ENCODE measurements at regions not wholly inside any gene's neighbourhood (a gene's known extent, or its start where the extent isn't known, plus 50 kb on each side); places are given as distances from the start of the nearest gene placed in this dataset.
A peak's percentile ranks its signal among the peaks of the same experiment; 100 is the strongest.

DNA sequence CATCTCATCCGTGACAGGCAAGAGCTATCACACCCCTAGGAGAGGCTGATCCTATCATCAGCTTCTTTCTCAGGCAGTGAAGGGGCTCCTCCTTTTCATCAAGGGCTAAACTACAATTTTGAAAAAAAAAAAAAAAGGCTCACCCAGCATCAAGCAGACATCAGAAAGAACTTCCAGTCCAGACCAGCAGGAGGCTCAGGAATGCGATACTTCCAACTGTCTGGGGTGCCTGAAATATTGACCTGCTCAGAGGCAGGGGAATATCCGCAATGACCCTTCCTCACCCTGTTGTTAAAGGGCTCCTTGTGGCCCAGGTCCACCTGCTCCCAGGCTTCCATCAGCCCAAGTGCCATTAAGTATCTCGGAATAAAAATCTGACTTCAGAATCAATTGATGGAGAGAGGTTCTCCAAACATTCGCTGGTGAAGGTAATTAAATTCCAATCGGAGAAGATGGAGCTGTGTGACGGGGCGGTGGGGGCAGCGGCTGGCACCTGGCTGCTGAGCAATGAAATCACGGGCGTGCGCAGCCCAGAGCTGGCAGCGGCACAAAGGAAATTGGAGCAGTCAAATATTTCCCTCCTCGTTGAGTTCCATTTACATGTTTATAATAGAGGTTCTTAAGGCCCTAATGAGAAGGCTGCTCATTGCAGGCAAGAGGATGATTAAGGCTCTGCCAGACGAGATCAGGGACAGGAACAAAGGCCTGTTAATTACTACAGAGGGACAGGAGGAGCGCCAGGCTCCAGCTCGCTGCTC lies 69.0 kb upstream of the THY1 start:
- in situ Hi-C loops (cut with HindIII; ENCODE audit: low pct_ligation_motif_present, low sequenced_read_pairs), result no loop called here
- H3K4me3 ChIP-seq (ENCODE audit: low read depth, low read length), result no peak overlapping the region
- peak; percentile 26 for DNase-seq
- TF ChIP-seq, protein P1, sequence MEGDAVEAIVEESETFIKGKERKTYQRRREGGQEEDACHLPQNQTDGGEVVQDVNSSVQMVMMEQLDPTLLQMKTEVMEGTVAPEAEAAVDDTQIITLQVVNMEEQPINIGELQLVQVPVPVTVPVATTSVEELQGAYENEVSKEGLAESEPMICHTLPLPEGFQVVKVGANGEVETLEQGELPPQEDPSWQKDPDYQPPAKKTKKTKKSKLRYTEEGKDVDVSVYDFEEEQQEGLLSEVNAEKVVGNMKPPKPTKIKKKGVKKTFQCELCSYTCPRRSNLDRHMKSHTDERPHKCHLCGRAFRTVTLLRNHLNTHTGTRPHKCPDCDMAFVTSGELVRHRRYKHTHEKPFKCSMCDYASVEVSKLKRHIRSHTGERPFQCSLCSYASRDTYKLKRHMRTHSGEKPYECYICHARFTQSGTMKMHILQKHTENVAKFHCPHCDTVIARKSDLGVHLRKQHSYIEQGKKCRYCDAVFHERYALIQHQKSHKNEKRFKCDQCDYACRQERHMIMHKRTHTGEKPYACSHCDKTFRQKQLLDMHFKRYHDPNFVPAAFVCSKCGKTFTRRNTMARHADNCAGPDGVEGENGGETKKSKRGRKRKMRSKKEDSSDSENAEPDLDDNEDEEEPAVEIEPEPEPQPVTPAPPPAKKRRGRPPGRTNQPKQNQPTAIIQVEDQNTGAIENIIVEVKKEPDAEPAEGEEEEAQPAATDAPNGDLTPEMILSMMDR (IDR thresholded peaks at IDR 0.05; ENCODE audit: low read depth, low read length, missing control alignments), result peak; percentile 68
- no peak overlapping the region for H3K27ac ChIP-seq
- no peaks in the 10 kb centered on the region for H3K36me3 ChIP-seq (replicated peaks)
- peaks cover 10% of the 10 kb centered on the region for H3K27me3 ChIP-seq (replicated peaks)

DNA sequence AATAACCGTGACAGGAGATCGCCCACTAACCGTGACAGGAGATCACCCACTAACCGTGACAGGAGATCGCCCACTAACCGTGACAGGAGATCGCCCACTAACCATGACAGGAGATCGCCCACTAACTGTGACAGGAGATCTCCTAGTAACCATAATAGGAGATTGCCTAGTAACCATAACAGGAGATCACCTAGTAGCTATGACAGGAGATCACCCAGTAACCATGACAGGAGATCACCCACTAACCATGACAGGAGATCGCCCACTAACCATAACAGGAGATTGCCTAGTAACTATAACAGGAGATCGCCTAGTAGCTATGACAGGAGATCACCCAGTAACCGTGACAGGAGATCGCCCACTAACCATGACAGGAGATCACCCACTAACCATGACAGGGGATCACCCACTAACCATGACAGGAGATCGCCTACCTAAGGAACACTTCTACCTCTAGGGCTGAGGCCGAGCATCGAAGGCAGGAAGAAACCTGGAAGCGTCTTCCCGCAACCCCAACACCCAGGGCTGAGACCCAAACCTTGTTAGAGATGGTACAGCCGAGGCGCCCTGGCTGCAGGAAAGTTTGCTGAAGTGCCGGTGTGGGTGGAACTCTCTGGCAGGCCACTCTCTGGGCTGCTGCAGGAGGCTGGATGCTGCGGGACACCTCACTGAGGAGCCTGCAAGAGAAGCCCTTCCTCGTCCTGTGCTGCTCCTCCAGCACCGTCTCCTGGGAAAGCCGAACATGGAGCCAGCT lies 67.5 kb upstream of the THY1 start:
- in situ Hi-C loops (cut with HindIII; ENCODE audit: low pct_ligation_motif_present, low sequenced_read_pairs), result no loop called here
- peaks cover 15% of the 10 kb centered on the region for H3K27me3 ChIP-seq (replicated peaks)
- no peaks in the 10 kb centered on the region for H3K36me3 ChIP-seq (replicated peaks)
- TF ChIP-seq, protein P1 (IDR thresholded peaks at IDR 0.05; ENCODE audit: low read depth, low read length, missing control alignments), result no peak
- H3K4me3 ChIP-seq (ENCODE audit: low read depth, low read length), result no peak overlapping the region
- no peak overlapping the region for H3K27ac ChIP-seq
- DNase-seq, result no peak

DNA sequence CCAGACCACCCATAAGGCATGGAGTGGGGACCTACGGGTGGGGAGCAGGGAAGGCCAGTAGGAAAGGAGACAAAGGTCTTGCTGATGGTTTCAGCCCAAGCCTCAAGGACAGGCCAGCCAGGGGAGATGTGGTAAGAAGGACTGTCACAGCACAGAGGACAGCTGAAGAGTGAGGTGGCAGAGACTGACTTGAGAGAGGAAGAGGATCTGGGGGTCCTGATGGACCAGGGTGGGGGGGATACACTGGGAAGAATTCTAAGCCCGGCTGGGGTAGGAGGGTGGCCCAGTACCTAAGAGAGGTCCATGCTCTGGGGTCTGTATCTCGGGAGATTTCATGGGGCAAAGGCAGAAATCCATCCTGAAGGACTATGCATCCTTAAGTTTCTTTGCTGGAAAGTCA lies 66.1 kb upstream of the THY1 start:
- H3K36me3 ChIP-seq (replicated peaks), result no peaks in the 10 kb centered on the region
- no peak overlapping the region for H3K27ac ChIP-seq
- in situ Hi-C loops (cut with HindIII; ENCODE audit: low pct_ligation_motif_present, low sequenced_read_pairs), result no loop called here
- TF ChIP-seq, protein P1 (IDR thresholded peaks at IDR 0.05; ENCODE audit: low read depth, low read length, missing control alignments), result no peak
- no peak for DNase-seq
- H3K4me3 ChIP-seq (ENCODE audit: low read depth, low read length), result no peak overlapping the region
- peaks cover 18% of the 10 kb centered on the region for H3K27me3 ChIP-seq (replicated peaks)

GRCh38 chr11:119488256-119488995 lies 65.5 kb upstream of the THY1 start:
- no peak for DNase-seq
- Histone ChIP-seq H3K4me3 (ENCODE audit: low read depth, low read length) (no peak overlapping the region), H3K27ac (no peak overlapping the region), H3K27me3 (replicated peaks) (peaks cover 18% of the 10 kb centered on the region), H3K36me3 (replicated peaks) (no peaks in the 10 kb centered on the region)
- in situ Hi-C loops (cut with HindIII; ENCODE audit: low pct_ligation_motif_present, low sequenced_read_pairs), result no loop called here
- TF ChIP-seq, protein P1 (IDR thresholded peaks at IDR 0.05; ENCODE audit: low read depth, low read length, missing control alignments), result no peak

- no peak for DNase-seq
- TF ChIP-seq, protein P1 (IDR thresholded peaks at IDR 0.05; ENCODE audit: low read depth, low read length, missing control alignments), result no peak
- Histone ChIP-seq H3K27me3 (replicated peaks) (peaks cover 24% of the 10 kb centered on the region), H3K27ac (no peak overlapping the region), H3K36me3 (replicated peaks) (no peaks in the 10 kb centered on the region), H3K4me3 (ENCODE audit: low read depth, low read length) (no peak overlapping the region)
- in situ Hi-C loops (cut with HindIII; ENCODE audit: low pct_ligation_motif_present, low sequenced_read_pairs), result no loop called here
Observed at GRCh38 chr11:119486691-119487259, 63.8 kb upstream of the THY1 start.

Measured in brain microvascular endothelial cell (primary cell).